Mucosa of descending colon (tissue), 3 donors: ENCODE measurements at regions not wholly inside any gene's neighbourhood (a gene's known extent, or its start where the extent isn't known, plus 50 kb on each side); places are given as distances from the start of the nearest gene placed in this dataset.

Experiments
- ATAC-seq: fragments of 200-7000 bp; cut with Tn5 transposase; one replicate; pipeline ENCODE4 v1.9.1; 2020; ENCODE audit warnings: mild to moderate bottlenecking, moderate library complexity
- DNase-seq, 3 donors: peaks; one replicate each; pipeline ENCODE4 v3.0.0-alpha.2; 2020
- H3K36me3 ChIP-seq: fragments of 200-600 bp; one replicate; pipeline ENCODE4 v1.8.0; 2021; ENCODE audit warnings: low read depth, mild to moderate bottlenecking
- H3K4me1 ChIP-seq: fragments of 200-600 bp; one replicate; pipeline ENCODE4 v1.8.0; 2021; ENCODE audit warnings: low read depth, mild to moderate bottlenecking
- H3K4me3 ChIP-seq: fragments of 200-600 bp; one replicate; pipeline ENCODE4 v1.8.0; 2021; ENCODE audit warnings: mild to moderate bottlenecking
- H3K9me3 ChIP-seq: fragments of 200-600 bp; one replicate; pipeline ENCODE4 v1.8.0; 2021; ENCODE audit warnings: mild to moderate bottlenecking
- intact Hi-C, 2 donors: fragments of 100-400 bp; cut with DNase I in 1 of 2; cut with micrococcal nuclease in 1 of 2; formaldehyde crosslinking; loops; one replicate each; pipeline versions ENCODE4 v1.11.0 to v1.11.1; 2022; cut with DNase I, micrococcal nuclease
- TF ChIP-seq, protein P1 (sequence below): fragments of 200-600 bp; IDR thresholded peaks from one replicate; pipeline ENCODE4 v1.8.0; 2022; ENCODE audit warnings: antibody characterized with exemption, mild to moderate bottlenecking
- donor health status: DM: no; HTN: no; CAD: no; lungs with moderate emphysema.
- donor health status: DM: no; HTN: no; CAD: no.
- donor health status: DM: no; HTN: yes; CAD: no.

- Histone ChIP-seq H3K4me3 (no peak overlapping the region), H3K36me3 (no peaks in the 10 kb centered on the region), H3K4me1 (no peaks in the 10 kb centered on the region), H3K9me3 (no peaks in the 10 kb centered on the region)
- TF ChIP-seq, protein P1, sequence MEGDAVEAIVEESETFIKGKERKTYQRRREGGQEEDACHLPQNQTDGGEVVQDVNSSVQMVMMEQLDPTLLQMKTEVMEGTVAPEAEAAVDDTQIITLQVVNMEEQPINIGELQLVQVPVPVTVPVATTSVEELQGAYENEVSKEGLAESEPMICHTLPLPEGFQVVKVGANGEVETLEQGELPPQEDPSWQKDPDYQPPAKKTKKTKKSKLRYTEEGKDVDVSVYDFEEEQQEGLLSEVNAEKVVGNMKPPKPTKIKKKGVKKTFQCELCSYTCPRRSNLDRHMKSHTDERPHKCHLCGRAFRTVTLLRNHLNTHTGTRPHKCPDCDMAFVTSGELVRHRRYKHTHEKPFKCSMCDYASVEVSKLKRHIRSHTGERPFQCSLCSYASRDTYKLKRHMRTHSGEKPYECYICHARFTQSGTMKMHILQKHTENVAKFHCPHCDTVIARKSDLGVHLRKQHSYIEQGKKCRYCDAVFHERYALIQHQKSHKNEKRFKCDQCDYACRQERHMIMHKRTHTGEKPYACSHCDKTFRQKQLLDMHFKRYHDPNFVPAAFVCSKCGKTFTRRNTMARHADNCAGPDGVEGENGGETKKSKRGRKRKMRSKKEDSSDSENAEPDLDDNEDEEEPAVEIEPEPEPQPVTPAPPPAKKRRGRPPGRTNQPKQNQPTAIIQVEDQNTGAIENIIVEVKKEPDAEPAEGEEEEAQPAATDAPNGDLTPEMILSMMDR: no peak
- DNase-seq (no peak), ATAC-seq (no peak)
- intact Hi-C loops: no loop called here
These were observed 147.8 kb downstream of the TMEM18 start for GRCh38 chr2:529424-529823.

GRCh38 chr2:527581-527980 is 149.6 kb downstream of the TMEM18 start:
- no peak for ATAC-seq
- TF ChIP-seq, protein P1: no peak
- H3K36me3 ChIP-seq: no peaks in the 10 kb centered on the region
- H3K4me1 ChIP-seq: no peaks in the 10 kb centered on the region
- no peaks in the 10 kb centered on the region for H3K9me3 ChIP-seq
- H3K4me3 ChIP-seq: no peak overlapping the region
- intact Hi-C loops: no loop called here
- no peak for DNase-seq

DNA sequence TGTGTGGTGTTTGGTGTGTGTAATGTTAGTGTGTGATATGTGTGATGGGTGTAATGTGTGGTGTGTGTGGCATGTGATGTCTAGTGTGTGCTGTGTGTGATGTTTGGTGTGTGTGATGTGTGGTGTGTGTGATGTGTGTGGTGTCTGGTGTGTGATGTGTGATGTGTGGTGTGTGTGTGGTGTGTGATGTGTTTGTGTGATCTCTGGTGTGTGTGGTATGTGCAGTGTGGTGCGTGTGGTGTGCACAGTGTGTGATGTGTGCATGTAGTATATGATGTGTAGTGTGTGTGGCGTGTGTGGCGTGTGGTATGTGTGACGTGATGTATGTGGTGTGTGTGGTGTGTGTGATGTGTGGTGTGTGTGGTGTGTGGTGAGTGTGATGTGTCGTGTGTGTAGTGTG is 150.3 kb downstream of the TMEM18 start:
- DNase-seq (no peak), ATAC-seq (no peak)
- TF ChIP-seq, protein P1: no peak
- H3K9me3 ChIP-seq: no peaks in the 10 kb centered on the region
- no peaks in the 10 kb centered on the region for H3K36me3 ChIP-seq
- H3K4me3 ChIP-seq: no peak overlapping the region
- no peaks in the 10 kb centered on the region for H3K4me1 ChIP-seq
- intact Hi-C loops: no loop called here

GRCh38 chr2:525611-526010 is 151.6 kb downstream of the TMEM18 start:
- Histone ChIP-seq H3K9me3 (no peaks in the 10 kb centered on the region), H3K4me3 (no peak overlapping the region), H3K36me3 (no peaks in the 10 kb centered on the region), H3K4me1 (no peaks in the 10 kb centered on the region)
- ATAC-seq (no peak), DNase-seq (no peak)
- TF ChIP-seq, protein P1: no peak
- intact Hi-C loops: no loop called here

- no peak for DNase-seq
- TF ChIP-seq, protein P1: no peak
- no peaks in the 10 kb centered on the region for H3K9me3 ChIP-seq
- H3K36me3 ChIP-seq: no peaks in the 10 kb centered on the region
- H3K4me3 ChIP-seq: no peak overlapping the region
- ATAC-seq: no peak
- no peaks in the 10 kb centered on the region for H3K4me1 ChIP-seq
- intact Hi-C loops: no loop called here
These were observed 152.2 kb downstream of the TMEM18 start for GRCh38 chr2:525021-525420.

GRCh38 chr2:524442-524841 is 152.8 kb downstream of the TMEM18 start:
- H3K9me3 ChIP-seq: no peaks in the 10 kb centered on the region
- H3K4me3 ChIP-seq: no peak overlapping the region
- ATAC-seq (no peak), DNase-seq (no peak)
- TF ChIP-seq, protein P1: no peak
- intact Hi-C loops: no loop called here
- no peaks in the 10 kb centered on the region for H3K36me3 ChIP-seq
- no peaks in the 10 kb centered on the region for H3K4me1 ChIP-seq
